HCT116 (cell line): ENCODE measurements at regions not wholly inside any gene's neighbourhood (a gene's known extent, or its start where the extent isn't known, plus 50 kb on each side); places are given as distances from the start of the nearest gene placed in this dataset.

ENCODE experiments used
- ATAC-seq: fragments of 200-7000 bp; cut with Tn5 transposase; 2 replicates; pipeline ENCODE4 v1.9.1; 2020; ENCODE audit warnings: mild to moderate bottlenecking, moderate library complexity
- BruUV-seq: library from RNA; stranded (reverse); fragments of 400-500 nt; replicated peaks from 2 replicates; lab custom pipeline; 2021; lab: Mats Ljungman, UMichigan
- CTCF ChIA-PET: fragments of 300-600 bp; sonication (Branson Sonifier 250); formaldehyde crosslinking; loops from one replicate; lab custom pipeline; 2021; ENCODE audit warnings: antibody characterized with exemption; lab: Charles Lee
- POLR2A ChIA-PET: fragments of 300-600, 350-600 bp; sonication (Branson Sonifier 250); formaldehyde crosslinking; loops from one replicate; lab custom pipeline; 2021; ENCODE audit warnings: antibody characterized with exemption; lab: Charles Lee
- RAD21 ChIA-PET, 2 experiments: fragments of 300-600 bp; sonication (Branson Sonifier 250); formaldehyde crosslinking; loops; one replicate each; lab custom pipeline; 2023; ENCODE audit warnings: low total read pairs in 2 of 2; ENCODE audit not compliant: uncharacterized antibody in 2 of 2, unreplicated experiment in 2 of 2, low non-redundant PET in 1 of 2; lab: Charles Lee
- DNase-seq: peaks from one replicate; pipeline ENCODE4 v3.0.0-alpha.2; 2010; ENCODE audit warnings: low read depth, low spot score
- H2AFZ ChIP-seq: fragments of 200-600 bp; shearing (Covaris generic), sonication (generic); 2 replicates; pipeline ENCODE4 v1.6.1; 2017; ENCODE audit warnings: low read depth, mixed run types, mixed read lengths, antibody characterized with exemption, low read length; ENCODE audit not compliant: poor library complexity, severe bottlenecking
- H3K27ac ChIP-seq: 2 replicates; pipeline ENCODE4 v1.5.1; 2012; ENCODE audit warnings: low read depth, low read length
- H3K27me3 ChIP-seq: fragments of 200-600 bp; sonication (generic); 2 replicates; pipeline ENCODE4 v1.6.1; 2016; ENCODE audit warnings: mixed run types, low read length, mixed read lengths; ENCODE audit not compliant: insufficient read depth
- H3K36me3 ChIP-seq, 2 experiments: fragments of 200-500 bp in 1 of 2; fragments of 200-600 bp in 1 of 2; sonication (Bioruptor generic) in 1 of 2; sonication (generic) in 1 of 2; 2 replicates each; pipeline versions ENCODE4 v1.5.1 to v1.6.1; 2014 to 2016; ENCODE audit warnings: low read length in 2 of 2, inconsistent platforms in 1 of 2, mixed read lengths in 1 of 2, mixed run types in 1 of 2; ENCODE audit not compliant: insufficient read depth in 2 of 2, control insufficient read depth in 1 of 2
- H3K4me1 ChIP-seq, 2 experiments: fragments of 200-600 bp in 1 of 2; sonication (generic) in 1 of 2; 2 replicates each; pipeline versions ENCODE4 v1.5.1 to v1.6.1; 2012 to 2017; ENCODE audit warnings: low read length in 2 of 2, inconsistent platforms in 1 of 2, mild to moderate bottlenecking in 1 of 2, mixed read lengths in 1 of 2, mixed run types in 1 of 2, moderate library complexity in 1 of 2; ENCODE audit not compliant: insufficient read depth in 2 of 2, control insufficient read depth in 1 of 2
- H3K4me2 ChIP-seq: fragments of 200-600 bp; sonication (generic); 2 replicates; pipeline ENCODE4 v1.6.1; 2017; ENCODE audit warnings: mixed run types, low read length, mixed read lengths
- H3K4me3 ChIP-seq, 2 experiments: fragments of 200-600 bp in 1 of 2; sonication (generic) in 1 of 2; replicated peaks in 1 of 2; 2 replicates each; pipeline ENCODE4 v1.5.1; 2011 to 2016; ENCODE audit warnings: low read length in 2 of 2, control low read depth in 1 of 2, low read depth in 1 of 2, mild to moderate bottlenecking in 1 of 2, mixed read lengths in 1 of 2, mixed run types in 1 of 2
- H3K79me2 ChIP-seq: fragments of 200-600 bp; sonication (generic); 2 replicates; pipeline ENCODE4 v1.6.1; 2017; ENCODE audit warnings: mild to moderate bottlenecking, mixed run types, low read length, moderate library complexity, mixed read lengths; ENCODE audit not compliant: insufficient read depth
- H3K9ac ChIP-seq: fragments of 200-600 bp; sonication (generic); 2 replicates; pipeline ENCODE4 v1.6.1; 2016; ENCODE audit warnings: low read length, mixed read lengths
- H3K9me2 ChIP-seq: fragments of 200-600 bp; sonication (generic), shearing (Covaris generic); 2 replicates; pipeline ENCODE4 v1.6.1; 2017; ENCODE audit warnings: mixed run types, mild to moderate bottlenecking, moderate library complexity; ENCODE audit not compliant: insufficient read depth
- H3K9me3 ChIP-seq, 2 experiments: fragments of 200-500 bp in 1 of 2; fragments of 200-600 bp in 1 of 2; sonication (Bioruptor generic) in 1 of 2; sonication (generic) in 1 of 2; 2 replicates each; pipeline ENCODE4 v1.6.1; 2014 to 2017; ENCODE audit warnings: low read length in 2 of 2, mixed read lengths in 2 of 2, inconsistent platforms in 1 of 2, low read depth in 1 of 2, mild to moderate bottlenecking in 1 of 2, mixed run types in 1 of 2, moderate library complexity in 1 of 2; ENCODE audit not compliant: control insufficient read depth in 1 of 2, insufficient read depth in 1 of 2
- H4K20me1 ChIP-seq: fragments of 200-600 bp; sonication (generic), shearing (Covaris generic); 2 replicates; pipeline ENCODE4 v1.6.1; 2017; ENCODE audit warnings: mixed run types, mild to moderate bottlenecking, moderate library complexity; ENCODE audit not compliant: insufficient read depth
- CBX3 ChIP-seq: IDR thresholded peaks from 2 replicates; pipeline ENCODE4 v1.6.1; 2012; ENCODE audit warnings: low read depth
- EZH2 ChIP-seq: fragments of 200-600 bp; sonication (generic); IDR thresholded peaks from 2 replicates; pipeline ENCODE4 v1.6.1; 2017; ENCODE audit warnings: antibody characterized with exemption, mixed run types
- EZH2phosphoT487 ChIP-seq: fragments of 200-600 bp; IDR thresholded peaks from 2 replicates; pipeline ENCODE4 v1.6.1; 2018; ENCODE audit warnings: antibody characterized with exemption, borderline replicate concordance
- FOSL1 ChIP-seq: IDR thresholded peaks from 2 replicates; pipeline ENCODE4 v1.6.1; 2012; ENCODE audit warnings: low read depth
- REST ChIP-seq: IDR thresholded peaks from 2 replicates; pipeline ENCODE4 v1.6.1; 2012; ENCODE audit warnings: low read depth
- ZBTB33 ChIP-seq: IDR thresholded peaks from 2 replicates; pipeline ENCODE4 v1.6.1; 2011; ENCODE audit warnings: mild to moderate bottlenecking, low read length, moderate library complexity; ENCODE audit not compliant: insufficient replicate concordance; ENCODE audit errors: extremely low read depth
- intact Hi-C: fragments of 100-400 bp; cut with micrococcal nuclease; formaldehyde crosslinking; loops from 2 replicates; pipeline ENCODE4 v1.10.0; 2022

DNA sequence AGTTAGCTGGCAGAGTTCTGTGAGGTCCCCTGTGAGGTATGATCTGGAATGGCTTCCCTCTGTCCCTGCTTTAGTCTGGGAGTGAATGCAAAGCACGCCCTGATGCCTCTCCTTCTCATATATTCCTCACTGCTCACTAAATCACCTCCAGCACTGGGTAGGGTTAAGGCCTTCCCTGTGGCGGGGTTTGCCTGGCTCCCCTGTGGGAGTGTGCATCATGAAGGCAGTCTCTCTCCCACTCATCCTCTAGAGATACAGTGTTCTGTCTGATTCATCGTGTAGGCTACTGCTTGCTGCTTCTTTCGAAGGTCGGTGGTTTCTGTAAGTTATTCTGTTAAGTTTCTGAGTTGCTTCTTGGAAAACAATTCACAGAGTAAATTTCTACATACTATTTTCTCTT lies 420.0 kb upstream of the EYS start (continued):
- TF ChIP-seq EZH2phosphoT487 (no peak), ZBTB33 (no peak)

DNA sequence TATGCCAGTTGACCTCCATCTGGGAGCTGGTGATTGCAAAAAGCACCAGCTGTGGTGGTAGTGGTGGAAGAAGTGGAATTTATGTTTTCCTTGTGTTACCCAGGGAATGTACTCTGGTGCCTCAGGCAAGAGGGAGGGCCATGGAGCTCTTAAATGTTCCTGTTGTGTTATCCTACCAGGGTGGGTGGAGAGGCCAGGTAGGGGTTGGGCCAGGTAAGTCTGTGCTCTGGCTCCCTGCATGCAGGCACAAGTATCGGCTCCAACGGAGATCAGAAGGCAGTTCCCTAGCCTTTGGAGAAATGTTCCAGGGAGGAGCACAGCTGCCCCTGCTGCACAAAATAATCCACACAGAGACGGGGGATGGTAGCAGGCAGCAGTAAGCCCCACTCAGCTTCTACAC lies 419.3 kb upstream of the EYS start:
- H3K4me2 ChIP-seq: no peak overlapping the region
- H3K36me3 ChIP-seq: no peaks in the 10 kb centered on the region
- no peak overlapping the region for H3K4me3 ChIP-seq
- ATAC-seq: no peak
- H3K27me3 ChIP-seq: no peaks in the 10 kb centered on the region
- ChIA-PET CTCF (no interaction called here), POLR2A (no interaction called here), RAD21 (no interaction called here)
- no TSS peak for BruUV-seq
- TF ChIP-seq REST (no peak), EZH2 (no peak), FOSL1 (no peak), CBX3 (no peak)
- no peaks in the 10 kb centered on the region for H3K4me1 ChIP-seq
- H3K9me3 ChIP-seq: peaks cover 11 to 49% of the 10 kb centered on the region in 2 experiments; a peak in 2 of 4 replicates
- no peaks in the 10 kb centered on the region for H4K20me1 ChIP-seq
- H3K9me2 ChIP-seq: no peaks in the 10 kb centered on the region
- no peak overlapping the region for H2AFZ ChIP-seq
- H3K27ac ChIP-seq: no peak overlapping the region
- no peak overlapping the region for H3K9ac ChIP-seq
- H3K79me2 ChIP-seq: no peaks in the 10 kb centered on the region
- no peak for DNase-seq
- intact Hi-C loops: no loop called here
